SK-N-DZ (cell line): ENCODE measurements at regions not wholly inside any gene's neighbourhood (a gene's known extent, or its start where the extent isn't known, plus 50 kb on each side); places are given as distances from the start of the nearest gene placed in this dataset.
"Not testable (repeated sequence)": the region's sequence is repeated elsewhere in the genome, so short reads cannot be mapped to it uniquely, and the experiment has no call there.

ENCODE experiments used
- DNase-seq: peaks from one replicate; pipeline ENCODE4 v3.0.0-alpha.2; 2015; ENCODE audit warnings: low spot score

DNA sequence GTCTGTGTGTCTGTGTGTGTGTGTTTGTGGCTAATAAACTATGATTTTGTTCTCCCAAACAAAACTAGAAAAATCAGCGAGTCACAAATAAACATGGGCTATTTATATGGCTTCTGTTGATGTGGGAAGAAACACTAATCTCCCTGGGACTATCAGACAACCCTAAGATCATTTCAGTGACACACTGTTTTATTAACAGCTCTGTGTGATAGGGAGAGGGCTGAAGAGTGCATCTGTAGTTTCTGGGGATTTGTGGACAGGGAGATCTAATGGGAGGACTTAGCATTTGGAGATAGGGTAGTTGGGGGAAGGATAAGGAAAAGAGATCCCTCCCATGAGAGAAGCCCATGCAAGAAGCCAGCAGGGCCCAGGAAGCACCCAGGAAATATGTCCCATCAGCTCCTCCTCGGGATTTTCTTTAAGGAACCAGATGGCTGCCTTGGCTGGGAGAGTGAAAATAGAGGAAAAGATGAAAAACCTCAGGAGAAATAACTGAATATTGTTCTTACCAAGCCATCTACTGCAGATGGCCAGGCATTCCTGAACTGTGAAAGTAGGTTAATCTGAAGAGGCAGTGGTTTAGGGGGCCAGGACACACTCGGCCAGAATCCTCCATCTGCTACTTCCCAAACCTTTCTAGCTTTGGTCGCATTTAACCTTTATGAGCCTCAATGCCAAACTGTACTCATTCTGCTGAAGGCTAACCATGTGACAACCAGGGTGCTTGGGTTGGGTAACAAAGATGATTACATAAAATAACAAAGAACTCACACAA is 253.4 kb downstream of the BTG1 start:
- DNase-seq, result no peak

GRCh38 chr12:91890742-91891141 is 254.9 kb downstream of the BTG1 start:
- no peak for DNase-seq

- no peak for DNase-seq
Observed at GRCh38 chr12:91889910-91890309, 255.7 kb downstream of the BTG1 start.

- no peak for DNase-seq
Observed at GRCh38 chr12:91889059-91889458, 256.6 kb downstream of the BTG1 start.

- DNase-seq, result no peak
Observed at GRCh38 chr12:91887957-91888356, 257.7 kb downstream of the BTG1 start.

GRCh38 chr12:91885851-91886731 is 259.6 kb downstream of the BTG1 start:
- DNase-seq, result no peak

DNA sequence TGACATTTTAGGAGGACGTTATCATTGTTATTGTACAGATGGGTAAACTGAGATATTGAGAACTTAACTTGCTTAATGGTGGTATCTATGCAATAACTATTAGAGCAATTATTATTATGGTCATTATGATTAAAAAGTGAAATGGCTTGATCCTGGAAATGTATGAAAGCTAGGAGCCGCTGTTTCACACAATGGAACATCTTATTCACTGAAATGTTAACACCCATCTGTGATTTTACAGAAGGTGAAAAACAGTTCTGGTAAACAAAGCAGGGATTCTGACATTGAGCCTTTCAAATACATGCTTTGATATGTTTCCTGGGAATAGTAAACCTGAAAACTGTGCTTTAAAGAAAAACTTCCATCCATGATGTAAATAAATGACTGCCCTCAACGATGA is 261.4 kb downstream of the BTG1 start:
- DNase-seq, result no peak

DNA sequence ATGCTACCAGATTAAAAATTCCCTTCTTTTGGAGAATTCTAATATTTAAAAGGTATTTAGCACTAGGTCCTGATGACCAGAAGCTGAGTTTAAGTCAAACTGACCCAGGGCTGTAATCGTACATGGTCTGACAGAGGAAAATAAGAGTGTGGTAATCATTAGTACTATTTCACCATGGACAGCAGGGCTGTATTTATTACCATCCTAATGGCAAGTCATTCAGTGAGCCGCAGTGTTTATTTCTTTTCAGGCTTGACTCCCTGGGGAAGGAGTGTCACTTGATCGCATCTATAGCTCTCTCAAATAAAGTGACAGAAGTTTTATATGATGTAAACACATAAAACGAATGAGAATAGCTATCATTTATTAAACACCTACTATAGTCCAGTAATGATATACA is 261.8 kb downstream of the BTG1 start:
- DNase-seq, result no peak

GRCh38 chr12:91882910-91883309 is 262.7 kb downstream of the BTG1 start:
- DNase-seq, result peak; percentile 62

GRCh38 chr12:91880528-91880927 is 265.1 kb downstream of the BTG1 start:
- DNase-seq, result peak; percentile 18

- DNase-seq, result no peak
Observed at GRCh38 chr12:91877456-91878235, 268.0 kb downstream of the BTG1 start.

GRCh38 chr12:91877022-91877421 is 268.6 kb downstream of the BTG1 start:
- peak; percentile 8 for DNase-seq

- not testable (repeated sequence) for DNase-seq
Observed at GRCh38 chr12:91875671-91876070, 270.0 kb downstream of the BTG1 start.

- DNase-seq, result no peak
Observed at GRCh38 chr12:91874086-91874865, 271.4 kb downstream of the BTG1 start.

DNA sequence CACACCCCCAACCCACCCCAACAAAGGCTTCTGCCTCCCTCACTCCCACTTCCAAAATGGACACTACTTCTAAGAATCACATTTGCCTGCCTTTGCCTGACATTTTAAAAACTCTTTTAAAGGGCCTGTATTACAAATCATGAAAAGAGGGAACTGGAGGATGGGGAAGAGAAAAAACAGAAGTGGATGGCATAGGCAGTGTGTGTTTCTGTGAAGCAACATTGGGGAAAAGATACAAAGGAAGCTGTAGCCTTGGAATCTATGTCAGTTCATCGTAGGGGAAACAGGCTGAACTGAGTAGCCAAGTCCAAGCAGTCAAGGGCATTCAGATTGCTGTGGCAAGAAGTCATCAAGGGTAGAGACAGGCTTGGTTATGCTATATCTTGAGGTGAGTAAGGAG is 273.9 kb downstream of the BTG1 start:
- DNase-seq, result no peak

DNA sequence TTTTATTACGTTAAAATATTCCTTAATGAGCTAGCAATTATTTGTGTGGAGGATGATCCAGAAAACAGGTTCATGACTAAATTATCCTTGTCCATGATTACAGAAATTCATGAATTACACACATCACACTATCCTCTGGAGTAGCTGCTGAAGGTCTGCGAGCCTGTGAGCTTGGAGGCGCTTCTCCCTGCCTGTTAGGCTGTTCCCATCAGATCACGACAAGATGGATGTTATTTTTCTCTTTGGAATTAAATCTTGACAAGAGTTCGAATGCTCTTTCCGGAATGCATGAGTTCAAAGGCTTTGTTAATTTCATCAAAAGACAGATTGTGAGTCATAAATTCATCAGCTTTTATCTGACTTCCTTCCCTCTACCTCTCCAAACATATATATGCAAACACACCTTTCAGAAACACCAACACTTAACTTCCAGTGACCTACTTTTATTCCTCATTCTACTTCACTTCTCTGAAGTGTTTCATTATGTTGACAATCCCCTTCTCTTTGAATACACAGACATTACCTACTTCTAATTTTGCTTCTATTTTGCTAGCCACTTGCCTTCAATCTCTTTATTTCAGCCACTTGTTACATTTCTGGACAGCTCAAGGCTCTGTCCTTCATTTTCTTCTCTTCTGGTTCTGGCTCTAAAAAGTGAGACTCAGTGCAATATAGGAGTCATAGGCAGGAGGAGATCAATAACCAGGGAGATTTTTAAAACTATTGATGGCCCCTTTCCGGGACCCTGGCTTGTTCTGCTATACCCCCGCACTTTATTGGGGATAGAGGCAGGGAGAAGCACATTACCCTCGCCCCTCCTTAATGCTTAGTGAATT is 274.6 kb downstream of the BTG1 start:
- DNase-seq, result no peak

GRCh38 chr12:91868054-91868453 is 277.6 kb downstream of the BTG1 start:
- DNase-seq, result no peak

DNA sequence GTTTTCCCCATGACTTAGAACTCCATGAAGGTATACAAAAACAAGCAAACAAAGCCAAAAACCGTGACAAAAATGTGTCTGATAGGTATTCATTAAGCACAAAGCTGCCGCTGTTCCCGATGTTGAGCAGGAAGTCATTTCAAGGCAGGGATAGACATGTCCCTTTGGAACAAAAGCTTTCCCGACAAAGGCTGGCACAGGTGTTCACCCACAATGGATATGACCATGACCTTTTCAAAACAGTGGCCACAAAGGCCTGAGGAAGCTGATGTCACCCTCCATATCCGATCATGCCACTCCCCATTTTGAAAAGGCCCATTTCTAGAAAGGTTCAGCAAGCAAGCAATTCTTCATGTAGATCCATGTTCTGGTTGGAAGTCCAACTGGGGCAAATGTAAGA is 279.1 kb downstream of the BTG1 start:
- DNase-seq, result no peak

GRCh38 chr12:91863702-91864101 is 281.9 kb downstream of the BTG1 start:
- no peak for DNase-seq

- no peak for DNase-seq
Observed at GRCh38 chr12:91861554-91861953, 284.1 kb downstream of the BTG1 start.
